GM18505 (cell line): ENCODE measurements at regions not wholly inside any gene's neighbourhood (a gene's known extent, or its start where the extent isn't known, plus 50 kb on each side); places are given as distances from the start of the nearest gene placed in this dataset.

ENCODE experiments used
- ATAC-seq: cut with Tn5 transposase; IDR thresholded peaks from one replicate; pipeline ENCODE4 v1.9.1; 2021; ENCODE audit not compliant: unreplicated experiment
- POLR2A ChIP-seq: IDR thresholded peaks from 4 replicates; pipeline ENCODE4 v1.6.1; 2011; ENCODE audit warnings: borderline replicate concordance; ENCODE audit not compliant: insufficient read depth, insufficient read length; ENCODE audit errors: extremely low read depth

GRCh38 chr7:67448271-67448670, 451.6 kb downstream of the TYW1 start:
- TF ChIP-seq POLR2A: no peak
- ATAC-seq: no peak

GRCh38 chr7:67450171-67450570, 453.5 kb downstream of the TYW1 start:
- TF ChIP-seq POLR2A: no peak
- no peak for ATAC-seq

- no peak for TF ChIP-seq POLR2A
- no peak for ATAC-seq
Measured at GRCh38 chr7:67451306-67451705, 454.7 kb downstream of the TYW1 start.

GRCh38 chr7:67452516-67453026, 455.9 kb downstream of the TYW1 start:
- ATAC-seq: no peak
- no peak for TF ChIP-seq POLR2A

GRCh38 chr7:67453580-67454380, 457.1 kb downstream of the TYW1 start:
- no peak for ATAC-seq

GRCh38 chr7:67455508-67455907, 458.9 kb downstream of the TYW1 start:
- ATAC-seq: no peak
- no peak for TF ChIP-seq POLR2A

More at GRCh38 chr7:67453580-67454380, 457.1 kb downstream of the TYW1 start:
- no peak for TF ChIP-seq POLR2A

GRCh38 chr7:67462781-67463191, 466.2 kb downstream of the TYW1 start:
- no peak for TF ChIP-seq POLR2A
- no peak for ATAC-seq

GRCh38 chr7:67463316-67463715, 466.7 kb downstream of the TYW1 start:
- no peak for TF ChIP-seq POLR2A
- no peak for ATAC-seq

GRCh38 chr7:67463983-67464382, 467.4 kb downstream of the TYW1 start:
- ATAC-seq: no peak
- TF ChIP-seq POLR2A: no peak

- no peak for ATAC-seq
- TF ChIP-seq POLR2A: no peak
Measured at GRCh38 chr7:67466109-67466508, 469.5 kb downstream of the TYW1 start.

GRCh38 chr7:67470256-67470751, 473.7 kb downstream of the TYW1 start:
- no peak for TF ChIP-seq POLR2A
- no peak for ATAC-seq

GRCh38 chr7:67475293-67475692, 478.7 kb downstream of the TYW1 start:
- no peak for TF ChIP-seq POLR2A
- no peak for ATAC-seq

- no peak for TF ChIP-seq POLR2A
Measured at GRCh38 chr7:67478066-67478465, 481.4 kb downstream of the TYW1 start.

GRCh38 chr7:67484244-67484751, 487.7 kb downstream of the TYW1 start:
- no peak for TF ChIP-seq POLR2A
- ATAC-seq: no peak

More at GRCh38 chr7:67478066-67478465, 481.4 kb downstream of the TYW1 start:
- ATAC-seq: no peak
